ENCODE measurements at regions not wholly inside any gene's neighbourhood (a gene's known extent, or its start where the extent isn't known, plus 50 kb on each side); places are given as distances from the start of the nearest gene placed in this dataset.

DNA sequence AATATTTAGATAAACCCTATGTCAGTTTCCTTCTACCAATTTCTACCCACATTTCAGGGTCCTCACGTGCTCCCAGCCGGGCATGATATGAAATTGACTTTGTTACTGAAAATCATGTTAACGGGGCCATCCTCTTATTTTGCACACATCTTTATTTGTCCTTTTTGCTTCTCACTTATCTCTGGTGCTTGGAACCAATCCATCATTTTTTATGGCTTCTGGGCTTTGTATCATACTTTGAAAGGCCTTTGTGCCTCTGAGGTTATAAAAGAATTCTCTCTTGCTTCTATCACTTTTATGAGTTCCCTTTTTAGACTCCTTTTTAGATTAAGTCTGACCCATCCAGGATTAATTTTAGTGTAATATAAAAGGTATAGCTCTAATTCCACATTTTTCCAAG is 81.7 kb upstream of the PRNP start:
- H3K23ac ChIP-seq (ENCODE audit: insufficient read length, low read depth, low read length) = no peak overlapping the region
- no peak overlapping the region for H3K27ac ChIP-seq (ENCODE audit: insufficient read length, low read depth, low read length)
- H3K9ac ChIP-seq (ENCODE audit: extremely low read depth, insufficient read length, low read length) = no peak overlapping the region
- DNase-seq = no peak
- no peak overlapping the region for H4K8ac ChIP-seq (replicated peaks; ENCODE audit: insufficient read length, low read depth, low read length)
- H2BK20ac ChIP-seq (ENCODE audit: low read depth, low read length, poor library complexity, severe bottlenecking) = no peak overlapping the region
- H3K27me3 ChIP-seq (ENCODE audit: insufficient read depth, low read length) = no peaks in the 10 kb centered on the region; the same call in 1 of the 2 replicates
- Mint-ChIP-seq H3K36me3 (ENCODE audit: insufficient read depth in 1 of 3, low read depth in 3 of 3) (no peaks in the 10 kb centered on the region), H3K27ac (no peak overlapping the region), H3K27me3 (ENCODE audit: low read depth) (peaks cover 9% of the 10 kb centered on the region), H3K4me3 (no peak overlapping the region), H3K9me3 (no peaks in the 10 kb centered on the region; a peak in 1 of 5 replicates), H3K4me1 (peaks cover 2 to 7% of the 10 kb centered on the region in 2 experiments; a peak in 3 of 4 replicates)
- H2BK120ac ChIP-seq (ENCODE audit: low read depth, low read length, poor library complexity, severe bottlenecking) = no peak overlapping the region
- H3K79me1 ChIP-seq (ENCODE audit: insufficient read depth, low read depth, low read length, poor library complexity, severe bottlenecking) = no peaks in the 10 kb centered on the region
- no peak overlapping the region for H3K4me2 ChIP-seq (ENCODE audit: insufficient read depth, insufficient read length, low read length)
- H3T11ph ChIP-seq (ENCODE audit: low read length) = no peak overlapping the region
- no peak overlapping the region for H2AFZ ChIP-seq (ENCODE audit: low read length)
- H4K91ac ChIP-seq (ENCODE audit: insufficient read length, low read depth, low read length) = no peak overlapping the region
- H4K5ac ChIP-seq (ENCODE audit: insufficient read length, low read depth, low read length) = no peak overlapping the region
- no peak overlapping the region for H3K18ac ChIP-seq (ENCODE audit: insufficient read length, low read depth, low read length)
- H3K56ac ChIP-seq (ENCODE audit: insufficient read length, low read depth, low read length) = no peak overlapping the region
- H3K23me2 ChIP-seq (ENCODE audit: insufficient read length, low read depth, low read length, poor library complexity, severe bottlenecking) = no peaks in the 10 kb centered on the region
- TF ChIP-seq, protein P1, sequence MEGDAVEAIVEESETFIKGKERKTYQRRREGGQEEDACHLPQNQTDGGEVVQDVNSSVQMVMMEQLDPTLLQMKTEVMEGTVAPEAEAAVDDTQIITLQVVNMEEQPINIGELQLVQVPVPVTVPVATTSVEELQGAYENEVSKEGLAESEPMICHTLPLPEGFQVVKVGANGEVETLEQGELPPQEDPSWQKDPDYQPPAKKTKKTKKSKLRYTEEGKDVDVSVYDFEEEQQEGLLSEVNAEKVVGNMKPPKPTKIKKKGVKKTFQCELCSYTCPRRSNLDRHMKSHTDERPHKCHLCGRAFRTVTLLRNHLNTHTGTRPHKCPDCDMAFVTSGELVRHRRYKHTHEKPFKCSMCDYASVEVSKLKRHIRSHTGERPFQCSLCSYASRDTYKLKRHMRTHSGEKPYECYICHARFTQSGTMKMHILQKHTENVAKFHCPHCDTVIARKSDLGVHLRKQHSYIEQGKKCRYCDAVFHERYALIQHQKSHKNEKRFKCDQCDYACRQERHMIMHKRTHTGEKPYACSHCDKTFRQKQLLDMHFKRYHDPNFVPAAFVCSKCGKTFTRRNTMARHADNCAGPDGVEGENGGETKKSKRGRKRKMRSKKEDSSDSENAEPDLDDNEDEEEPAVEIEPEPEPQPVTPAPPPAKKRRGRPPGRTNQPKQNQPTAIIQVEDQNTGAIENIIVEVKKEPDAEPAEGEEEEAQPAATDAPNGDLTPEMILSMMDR (conservative IDR thresholded peaks at IDR 0.05) = no peak
- no peak overlapping the region for H2AK5ac ChIP-seq (ENCODE audit: insufficient read length, low read length)
- no peak overlapping the region for H2BK15ac ChIP-seq (ENCODE audit: low read depth, low read length)
- H4K20me1 ChIP-seq (ENCODE audit: control insufficient read depth, insufficient read depth, insufficient read length) = no peaks in the 10 kb centered on the region
- H3K14ac ChIP-seq (ENCODE audit: insufficient read depth, low read length) = no peak overlapping the region
- no peak overlapping the region for H3K4ac ChIP-seq (ENCODE audit: low read depth, low read length)
- no peak overlapping the region for H2BK5ac ChIP-seq (ENCODE audit: insufficient read length, low read length)
- H3K4me1 ChIP-seq (ENCODE audit: insufficient read depth, low read length) = no peaks in the 10 kb centered on the region
- H2BK12ac ChIP-seq (ENCODE audit: insufficient read length, low read depth, low read length) = no peak overlapping the region
- no CpG with 5 or more reads among the region's 3 CpGs for whole genome bisulfite sequencing (ENCODE audit: extremely low coverage, insufficient read length, low lambda C conversion rate)
- no peaks in the 10 kb centered on the region for H3K79me2 ChIP-seq (ENCODE audit: insufficient read depth, low read length)
- no peaks in the 10 kb centered on the region for H3K9me3 ChIP-seq (ENCODE audit: control insufficient read depth, low read depth, low read length)

All from H9 (cell line).